ENCODE measurements at regions not wholly inside any gene's neighbourhood (a gene's known extent, or its start where the extent isn't known, plus 50 kb on each side); places are given as distances from the start of the nearest gene placed in this dataset.

DNA sequence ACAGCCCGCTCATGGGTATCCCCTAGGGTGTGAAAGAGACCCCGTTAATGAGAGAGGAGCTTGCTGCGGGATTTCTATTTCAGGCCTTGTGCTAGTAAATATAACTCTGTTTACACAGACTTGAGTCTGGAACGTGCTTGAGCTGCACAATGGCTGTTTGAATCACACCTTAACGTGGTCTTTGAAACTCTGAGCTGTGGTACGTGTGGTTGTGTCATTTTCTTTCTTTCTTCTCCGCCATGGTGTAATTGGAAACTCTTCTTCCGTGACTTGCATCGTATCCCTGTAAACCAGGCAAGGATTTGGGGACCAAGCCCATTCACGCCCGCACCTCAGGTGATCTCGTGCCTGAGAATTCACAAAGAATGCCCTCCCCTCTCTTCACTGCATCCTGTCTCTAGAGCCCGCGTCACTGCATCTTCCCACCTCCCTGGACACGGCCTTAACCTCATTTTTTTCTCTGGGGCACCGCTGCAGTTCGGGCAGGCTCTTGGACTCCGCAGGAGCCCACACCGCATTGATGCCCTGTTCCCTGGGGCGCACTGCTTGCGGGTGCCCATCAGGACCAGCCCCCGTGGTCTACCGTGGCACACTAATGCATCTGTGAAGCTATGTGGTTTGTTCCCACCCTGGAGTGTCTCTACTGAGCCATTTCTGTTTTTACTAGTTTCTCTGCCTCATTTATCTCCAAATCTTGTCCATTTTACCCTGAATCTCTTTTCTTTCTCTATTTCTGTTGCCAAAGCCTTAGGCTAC lies 78.4 kb upstream of the PARP11 start:
- TF ChIP-seq, protein P1, sequence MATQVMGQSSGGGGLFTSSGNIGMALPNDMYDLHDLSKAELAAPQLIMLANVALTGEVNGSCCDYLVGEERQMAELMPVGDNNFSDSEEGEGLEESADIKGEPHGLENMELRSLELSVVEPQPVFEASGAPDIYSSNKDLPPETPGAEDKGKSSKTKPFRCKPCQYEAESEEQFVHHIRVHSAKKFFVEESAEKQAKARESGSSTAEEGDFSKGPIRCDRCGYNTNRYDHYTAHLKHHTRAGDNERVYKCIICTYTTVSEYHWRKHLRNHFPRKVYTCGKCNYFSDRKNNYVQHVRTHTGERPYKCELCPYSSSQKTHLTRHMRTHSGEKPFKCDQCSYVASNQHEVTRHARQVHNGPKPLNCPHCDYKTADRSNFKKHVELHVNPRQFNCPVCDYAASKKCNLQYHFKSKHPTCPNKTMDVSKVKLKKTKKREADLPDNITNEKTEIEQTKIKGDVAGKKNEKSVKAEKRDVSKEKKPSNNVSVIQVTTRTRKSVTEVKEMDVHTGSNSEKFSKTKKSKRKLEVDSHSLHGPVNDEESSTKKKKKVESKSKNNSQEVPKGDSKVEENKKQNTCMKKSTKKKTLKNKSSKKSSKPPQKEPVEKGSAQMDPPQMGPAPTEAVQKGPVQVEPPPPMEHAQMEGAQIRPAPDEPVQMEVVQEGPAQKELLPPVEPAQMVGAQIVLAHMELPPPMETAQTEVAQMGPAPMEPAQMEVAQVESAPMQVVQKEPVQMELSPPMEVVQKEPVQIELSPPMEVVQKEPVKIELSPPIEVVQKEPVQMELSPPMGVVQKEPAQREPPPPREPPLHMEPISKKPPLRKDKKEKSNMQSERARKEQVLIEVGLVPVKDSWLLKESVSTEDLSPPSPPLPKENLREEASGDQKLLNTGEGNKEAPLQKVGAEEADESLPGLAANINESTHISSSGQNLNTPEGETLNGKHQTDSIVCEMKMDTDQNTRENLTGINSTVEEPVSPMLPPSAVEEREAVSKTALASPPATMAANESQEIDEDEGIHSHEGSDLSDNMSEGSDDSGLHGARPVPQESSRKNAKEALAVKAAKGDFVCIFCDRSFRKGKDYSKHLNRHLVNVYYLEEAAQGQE (IDR thresholded peaks at IDR 0.05; ENCODE audit: low read depth, low read length) = no peak
- no peak for TF ChIP-seq CTCF (IDR thresholded peaks at IDR 0.05)
- TF ChIP-seq, protein P2, sequence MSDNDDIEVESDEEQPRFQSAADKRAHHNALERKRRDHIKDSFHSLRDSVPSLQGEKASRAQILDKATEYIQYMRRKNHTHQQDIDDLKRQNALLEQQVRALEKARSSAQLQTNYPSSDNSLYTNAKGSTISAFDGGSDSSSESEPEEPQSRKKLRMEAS (IDR thresholded peaks at IDR 0.05; ENCODE audit: low read depth) = no peak
- no peak for TF ChIP-seq GABPA (IDR thresholded peaks at IDR 0.05; ENCODE audit: low read depth)
- TF ChIP-seq POLR2AphosphoS5 (IDR thresholded peaks at IDR 0.05; ENCODE audit: low read depth, low read length) = no peak
- TF ChIP-seq EZH2phosphoT487 (IDR thresholded peaks at IDR 0.05; ENCODE audit: borderline replicate concordance, low read depth) = no peak
- no peak for TF ChIP-seq FOSL2 (IDR thresholded peaks at IDR 0.05; ENCODE audit: borderline replicate concordance, low read depth)
- no peak for TF ChIP-seq NFIC (IDR thresholded peaks at IDR 0.05; ENCODE audit: borderline replicate concordance)
- no peak for TF ChIP-seq EP300 (IDR thresholded peaks at IDR 0.05; ENCODE audit: borderline replicate concordance in 1 of 2, low read depth in 1 of 2, low read length in 1 of 2)
- no peak for TF ChIP-seq TAF1 (IDR thresholded peaks at IDR 0.05; ENCODE audit: borderline replicate concordance, low read depth, low read length)
- no peak for TF ChIP-seq SIN3A (IDR thresholded peaks at IDR 0.05; ENCODE audit: borderline replicate concordance, low read depth, low read length)
- TF ChIP-seq ELF1 (IDR thresholded peaks at IDR 0.05) = no peak
- TF ChIP-seq JUND (IDR thresholded peaks at IDR 0.05) = no peak
- TF ChIP-seq CHD2 (IDR thresholded peaks at IDR 0.05; ENCODE audit: low read length, partially characterized antibody) = no peak
